GM12873 (cell line): ENCODE measurements at regions not wholly inside any gene's neighbourhood (a gene's known extent, or its start where the extent isn't known, plus 50 kb on each side); places are given as distances from the start of the nearest gene placed in this dataset.

Experiments used
- CTCF ChIP-seq: IDR thresholded peaks from 2 replicates; pipeline ENCODE4 v1.5.1; 2012; ENCODE audit warnings: low read depth, mild to moderate bottlenecking, moderate library complexity, low read length, control low read depth; ENCODE audit not compliant: insufficient read depth; ENCODE audit errors: missing control alignments

- no peak for TF ChIP-seq CTCF
Measured at GRCh38 chr6:85275338-85275985, 174.4 kb upstream of the NT5E start.

- no peak for TF ChIP-seq CTCF
Measured at GRCh38 chr6:85273870-85274269, 176.0 kb upstream of the NT5E start.

- no peak for TF ChIP-seq CTCF
Measured at GRCh38 chr6:85273046-85273445, 176.8 kb upstream of the NT5E start.

GRCh38 chr6:85272592-85272991 lies 177.3 kb upstream of the NT5E start:
- TF ChIP-seq CTCF: no peak

- TF ChIP-seq CTCF: no peak
Measured at GRCh38 chr6:85262621-85263020, 187.3 kb upstream of the NT5E start.

- TF ChIP-seq CTCF: no peak
Measured at GRCh38 chr6:85261271-85261670, 188.6 kb upstream of the NT5E start.

GRCh38 chr6:85255661-85256060 lies 194.2 kb upstream of the NT5E start:
- no peak for TF ChIP-seq CTCF
